GM21717 (cell line): ENCODE measurements at regions not wholly inside any gene's neighbourhood (a gene's known extent, or its start where the extent isn't known, plus 50 kb on each side); places are given as distances from the start of the nearest gene placed in this dataset.
"Not testable (repeated sequence)": the region's sequence is repeated elsewhere in the genome, so short reads cannot be mapped to it uniquely, and the experiment has no call there.

Experiments used
- ATAC-seq: cut with Tn5 transposase; IDR thresholded peaks from one replicate; pipeline ENCODE4 v1.9.1; 2021; ENCODE audit warnings: mild to moderate bottlenecking, moderate library complexity; ENCODE audit not compliant: unreplicated experiment

DNA sequence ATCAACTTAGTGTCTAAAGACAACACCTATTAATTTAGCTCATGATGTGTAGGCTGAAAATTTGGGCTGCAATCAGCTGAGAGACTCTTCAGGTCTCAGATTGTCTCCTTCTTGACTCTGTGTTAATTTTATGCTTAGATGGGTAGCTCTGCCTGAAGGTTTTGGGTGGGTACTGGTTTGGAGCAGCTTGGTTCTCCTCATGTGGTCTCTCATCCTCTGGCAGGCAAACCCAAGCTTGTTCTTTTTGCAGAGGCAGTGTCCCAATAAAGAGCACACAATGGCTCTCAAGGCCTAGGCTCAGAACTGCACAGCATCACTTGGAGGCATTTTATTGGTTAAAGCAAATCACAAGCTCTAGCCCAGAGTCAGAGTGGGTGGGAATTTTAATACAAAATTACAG is 280.6 kb downstream of the BTBD3 start:
- ATAC-seq: no peak

DNA sequence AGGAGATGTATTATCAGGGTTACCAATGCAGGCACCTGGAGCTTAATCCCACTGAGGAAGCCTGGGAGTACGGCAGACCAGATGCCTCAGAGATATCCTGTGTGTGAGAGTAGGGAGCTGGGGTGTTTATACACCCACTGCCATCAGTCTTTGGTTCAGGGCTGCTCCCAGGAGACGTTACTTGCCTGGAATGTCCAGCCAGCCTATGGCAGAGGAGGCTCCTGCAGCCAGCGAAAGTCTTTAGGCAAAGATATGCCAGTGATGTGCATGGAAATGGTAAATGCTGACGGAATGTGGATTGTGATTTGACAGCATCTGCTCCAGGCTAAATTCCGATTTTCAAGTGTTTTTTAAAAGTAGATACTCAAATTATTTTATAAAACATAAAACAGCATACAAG is 282.0 kb downstream of the BTBD3 start:
- no peak for ATAC-seq

DNA sequence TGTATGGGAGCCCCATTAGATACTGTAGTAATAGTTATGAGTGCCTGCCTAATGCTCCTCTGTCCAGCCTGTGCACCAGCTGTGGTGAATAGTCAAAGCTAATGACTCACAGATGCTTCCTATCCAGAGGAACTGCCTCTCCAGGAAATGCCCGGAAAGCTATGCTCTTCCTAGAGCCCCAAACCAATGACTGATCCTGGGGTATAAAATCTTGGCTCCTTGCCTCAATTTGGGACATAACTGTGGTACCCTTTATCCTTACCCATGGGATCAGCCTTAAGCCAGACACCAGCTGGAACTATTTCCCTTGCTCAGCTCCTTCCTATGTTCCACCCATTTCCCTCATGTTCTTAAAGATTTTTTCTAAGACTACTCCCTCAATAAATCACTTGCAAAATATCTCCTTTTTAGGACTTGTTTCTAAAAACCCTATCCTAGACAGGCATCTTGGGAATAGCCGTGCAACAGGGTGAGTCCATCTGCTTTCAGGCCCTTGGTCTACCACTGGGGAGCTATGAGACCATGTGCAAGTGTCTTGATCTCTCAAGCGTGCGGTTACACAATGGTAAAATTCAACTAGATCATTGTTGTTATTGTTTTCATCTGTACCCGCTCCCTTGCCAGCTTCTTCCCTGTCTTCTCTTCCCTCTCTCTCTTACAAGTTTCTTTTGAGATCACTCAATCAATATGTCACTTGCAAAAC is 283.7 kb downstream of the BTBD3 start:
- no peak for ATAC-seq

DNA sequence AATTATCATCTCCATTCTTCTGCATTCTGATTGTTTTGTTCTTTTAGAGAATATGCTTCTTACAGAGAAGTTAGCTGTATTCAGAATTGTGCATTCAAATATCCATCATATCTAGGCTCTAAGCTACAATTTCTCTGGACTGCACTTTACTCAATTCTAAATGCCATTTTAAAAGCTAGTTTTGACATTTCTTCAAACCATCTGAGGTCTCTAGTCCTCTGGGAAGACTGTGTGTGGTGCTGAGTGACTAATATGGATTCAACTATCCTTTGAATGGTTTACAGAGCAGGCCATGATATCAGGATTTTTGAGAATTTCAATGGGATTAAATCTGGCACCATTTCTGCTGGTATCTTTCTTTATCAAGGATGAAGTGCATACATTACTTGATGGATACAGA is 285.7 kb downstream of the BTBD3 start:
- ATAC-seq: no peak

DNA sequence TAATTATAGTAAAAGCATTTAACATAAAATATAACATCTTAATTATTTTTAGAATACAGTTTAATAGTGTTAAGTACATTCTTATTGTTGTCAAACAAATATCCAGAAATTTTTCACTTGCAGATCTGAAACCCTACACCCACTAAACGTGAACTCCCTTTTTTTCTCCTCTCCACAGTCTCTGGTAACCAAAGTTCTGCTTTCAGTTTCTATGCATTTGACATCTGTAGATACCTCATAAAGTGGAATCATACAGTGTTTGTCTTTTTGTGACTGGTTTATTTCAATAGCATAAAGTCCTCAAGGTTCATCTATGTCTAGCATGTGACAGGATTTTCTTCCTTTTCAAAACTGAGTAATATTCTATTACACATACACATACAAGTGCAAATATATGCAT is 286.3 kb downstream of the BTBD3 start:
- ATAC-seq: no peak

DNA sequence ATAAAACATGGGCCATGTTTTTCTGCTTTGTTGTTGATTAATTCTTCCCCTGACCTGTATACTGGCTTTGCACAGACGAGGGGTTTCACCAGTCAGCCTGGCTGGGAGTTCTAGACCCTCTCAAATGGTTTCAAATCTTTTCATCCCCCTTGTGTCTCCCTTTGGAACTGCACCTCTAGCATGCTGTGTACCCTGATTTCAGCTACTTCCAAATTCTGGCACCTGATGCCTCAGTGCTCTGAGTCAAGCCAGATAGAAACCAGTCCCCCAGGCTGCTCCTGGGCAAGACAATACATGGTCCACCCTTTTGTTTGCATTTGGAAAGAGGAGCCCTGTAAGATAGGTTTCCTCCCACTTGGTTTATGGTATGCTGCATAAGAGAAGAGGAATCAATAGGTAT is 290.2 kb downstream of the BTBD3 start:
- ATAC-seq: no peak

DNA sequence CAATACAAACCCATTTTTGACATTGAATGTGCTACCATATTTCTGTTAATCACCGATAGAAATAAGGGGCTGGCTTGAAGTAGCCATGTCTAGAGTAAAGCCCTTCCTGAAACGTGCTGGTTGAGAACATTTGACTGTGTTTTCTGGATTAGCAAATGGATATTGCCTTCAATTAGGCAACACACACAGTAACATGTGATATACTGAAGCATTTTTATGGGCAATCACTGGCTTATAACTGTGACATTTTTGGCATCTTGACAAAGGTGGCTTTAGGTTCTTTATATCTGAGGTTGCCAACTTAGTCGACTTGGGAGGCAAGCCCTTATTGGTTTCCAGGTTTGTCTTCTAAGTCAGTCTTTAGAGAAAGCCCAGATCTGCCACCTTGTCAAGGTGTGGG is 292.9 kb downstream of the BTBD3 start:
- no peak for ATAC-seq

DNA sequence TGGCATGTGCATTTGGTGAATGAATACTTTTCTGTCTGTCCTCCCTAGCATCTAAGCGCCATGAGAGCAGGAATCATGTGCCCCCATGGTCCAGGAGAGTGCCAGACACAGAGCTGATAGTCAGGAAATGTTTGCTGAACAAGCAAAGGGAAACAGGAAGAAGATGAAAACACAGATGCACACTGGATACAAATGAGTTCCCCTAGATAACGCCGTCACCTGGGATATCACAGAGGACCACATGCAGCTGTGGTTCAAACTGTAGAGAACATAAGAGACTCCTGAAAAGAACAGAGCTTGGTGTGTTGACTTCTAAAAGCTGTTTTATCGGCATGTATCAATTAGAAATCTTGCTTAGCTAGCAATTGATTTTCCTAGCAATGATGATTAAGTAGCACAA is 293.7 kb downstream of the BTBD3 start:
- no peak for ATAC-seq

DNA sequence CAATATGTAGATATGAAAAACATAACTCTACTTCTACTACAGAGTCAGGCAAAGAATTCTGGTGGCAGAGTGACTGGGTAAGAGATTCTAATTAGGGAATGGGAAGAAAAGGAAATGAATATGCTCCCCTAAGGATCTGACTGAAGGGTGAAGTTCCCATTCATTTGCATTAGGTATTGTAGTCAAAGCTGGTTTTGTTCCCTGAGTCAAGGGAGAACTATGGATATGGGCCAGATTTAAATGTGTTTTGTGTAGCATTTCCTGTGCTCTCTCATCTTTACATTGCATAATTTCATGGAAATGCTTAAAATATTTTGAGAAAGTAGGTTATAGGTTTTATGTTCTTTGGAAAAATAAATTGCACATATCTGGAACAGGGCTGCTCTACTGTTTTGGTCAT is 299.7 kb downstream of the BTBD3 start:
- no peak for ATAC-seq

DNA sequence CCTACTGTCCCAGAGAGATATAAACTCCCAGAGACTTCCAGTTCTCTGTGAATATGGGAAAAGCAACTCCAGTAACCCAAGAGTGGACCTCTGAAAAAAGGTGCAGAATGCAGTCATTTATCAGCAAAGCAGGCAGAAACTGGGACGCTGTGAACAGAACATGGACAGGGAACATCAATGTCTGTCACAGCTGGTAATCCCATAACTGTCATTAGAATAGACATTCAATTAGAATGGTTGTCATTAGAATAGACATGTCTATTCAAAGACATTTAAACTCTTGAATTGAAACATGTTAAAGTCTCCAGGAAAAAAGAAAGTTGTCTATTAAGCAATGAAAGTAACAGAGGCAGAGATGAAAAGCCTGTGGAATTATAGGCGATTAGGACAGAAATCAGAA is 302.1 kb downstream of the BTBD3 start:
- no peak for ATAC-seq

DNA sequence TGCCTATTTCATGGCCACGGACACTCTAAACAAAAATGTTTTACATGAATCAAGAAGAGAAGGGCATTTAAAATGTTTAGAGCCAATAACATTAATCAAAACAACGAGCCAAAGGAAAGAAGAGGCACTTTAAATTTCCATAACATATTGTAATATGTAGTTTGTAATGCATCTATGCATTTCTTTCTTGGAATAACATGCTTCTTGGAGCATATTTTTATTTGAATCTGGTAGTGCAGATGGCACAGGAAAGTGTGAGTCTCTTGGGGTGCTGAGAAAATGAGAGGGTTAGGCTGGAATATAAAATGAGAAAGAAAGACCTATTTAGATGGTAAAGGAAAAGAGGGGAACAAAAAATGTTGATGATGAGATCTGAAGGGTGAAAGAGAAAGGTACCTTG is 305.4 kb downstream of the BTBD3 start:
- no peak for ATAC-seq

DNA sequence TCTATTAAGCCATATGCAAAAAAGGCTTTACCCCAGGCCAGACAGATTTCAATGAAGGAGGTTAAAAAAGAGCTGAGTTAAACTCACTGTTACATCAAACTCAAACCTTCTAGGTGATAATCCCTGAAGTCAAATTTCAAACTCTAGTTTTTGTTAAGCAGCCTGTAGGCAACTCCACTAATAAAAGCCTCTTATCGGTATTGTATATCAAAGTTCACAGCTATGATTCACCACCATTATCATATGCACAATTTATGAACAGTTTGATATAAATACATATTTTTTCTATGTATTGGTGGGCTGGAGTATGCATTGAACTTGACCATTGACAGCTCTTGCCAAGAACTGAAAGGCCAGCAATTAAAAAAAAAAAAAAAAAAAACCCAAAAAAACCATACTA is 308.2 kb downstream of the BTBD3 start:
- ATAC-seq: no peak

DNA sequence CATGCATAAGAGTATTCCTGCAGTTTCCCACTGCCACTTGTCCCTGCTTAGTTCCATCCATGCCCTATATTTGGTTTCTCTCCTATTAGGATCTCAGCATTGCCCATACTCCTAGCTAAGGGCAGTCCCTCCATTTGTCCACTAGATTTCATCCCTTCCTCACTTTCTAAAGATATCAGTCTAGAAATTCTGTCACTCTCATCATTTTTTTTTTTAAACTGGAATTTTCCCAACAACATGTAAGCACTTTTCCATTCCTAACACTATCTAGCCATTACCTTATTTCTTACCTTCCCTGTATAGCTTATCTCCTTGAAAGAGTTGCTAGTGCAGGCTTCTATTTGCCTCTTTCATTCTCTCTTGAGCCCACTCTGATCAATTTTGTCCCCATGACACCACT is 312.2 kb downstream of the BTBD3 start:
- ATAC-seq: no peak

DNA sequence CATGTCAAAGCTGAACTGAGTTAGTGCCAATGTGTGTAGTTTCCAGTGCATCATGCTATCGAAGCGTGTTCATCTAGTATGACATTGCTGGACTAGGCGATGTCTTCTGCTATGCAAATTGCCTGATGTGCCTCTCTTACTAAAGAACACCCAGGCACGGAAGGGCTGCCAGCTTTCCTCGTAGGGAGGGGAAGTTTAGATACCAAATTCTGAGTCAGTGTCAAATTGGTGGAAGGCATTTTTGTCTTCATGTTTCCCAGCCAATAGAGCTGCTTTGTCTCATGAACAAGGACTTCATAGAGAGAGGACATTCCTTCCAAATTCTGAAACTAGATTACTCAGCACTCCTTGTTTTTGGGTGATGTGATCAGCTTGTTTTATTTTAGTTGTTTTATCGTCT is 320.1 kb downstream of the BTBD3 start:
- ATAC-seq: no peak

DNA sequence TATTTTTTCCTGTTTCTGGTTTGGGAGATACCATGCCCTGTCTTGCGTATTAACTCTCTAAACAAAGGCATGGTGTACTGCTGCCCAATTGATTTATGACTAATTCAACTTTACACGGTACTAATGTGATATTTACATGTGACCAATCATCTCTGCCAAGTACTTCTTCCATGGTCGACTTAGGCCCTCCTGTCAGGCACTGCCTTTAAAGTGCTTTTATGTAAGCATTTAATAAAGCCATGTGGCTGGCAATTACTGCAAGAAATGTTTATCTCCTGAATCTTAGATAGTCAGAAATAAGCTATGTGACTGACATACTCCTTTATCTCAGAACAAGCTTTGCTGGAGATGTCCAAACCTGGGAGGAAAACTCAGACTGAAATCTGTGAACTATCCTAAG is 323.4 kb downstream of the BTBD3 start:
- no peak for ATAC-seq

DNA sequence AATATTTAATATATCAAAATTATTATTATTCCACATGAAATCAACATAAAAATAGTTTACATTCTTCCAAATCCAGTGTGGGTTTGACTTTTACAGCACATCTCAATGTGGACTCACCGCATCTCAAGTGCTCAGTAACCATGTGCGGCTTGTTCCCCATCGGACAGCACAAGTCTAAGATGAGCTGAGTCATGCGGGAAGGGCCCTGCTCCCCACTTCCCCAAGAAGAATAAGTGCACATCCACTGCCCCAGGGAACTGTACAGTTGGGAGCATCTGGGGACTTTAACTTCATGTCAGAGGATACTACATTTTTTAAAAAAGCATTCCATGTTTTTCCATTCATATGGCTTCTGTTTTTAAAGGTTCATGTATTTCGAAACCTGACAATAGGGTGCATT is 325.6 kb downstream of the BTBD3 start:
- no peak for ATAC-seq

DNA sequence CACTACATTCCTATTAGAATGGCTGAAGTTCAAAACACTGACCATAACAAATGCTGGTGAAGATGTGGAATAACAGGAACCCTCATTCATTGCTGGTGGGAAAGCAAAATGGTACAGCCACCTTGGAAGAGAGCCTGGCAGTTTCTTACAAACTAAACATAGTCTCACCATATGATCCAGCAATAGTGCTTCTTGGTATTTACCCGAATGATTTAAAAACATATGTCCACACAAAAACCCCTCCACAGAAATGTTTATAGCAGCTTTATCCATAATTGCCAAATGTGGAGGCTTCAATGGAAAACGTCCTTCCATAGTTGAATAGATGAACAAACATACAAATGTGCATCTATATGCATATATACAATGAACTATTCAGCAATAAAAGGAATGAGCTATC is 330.8 kb downstream of the BTBD3 start:
- ATAC-seq: no peak

DNA sequence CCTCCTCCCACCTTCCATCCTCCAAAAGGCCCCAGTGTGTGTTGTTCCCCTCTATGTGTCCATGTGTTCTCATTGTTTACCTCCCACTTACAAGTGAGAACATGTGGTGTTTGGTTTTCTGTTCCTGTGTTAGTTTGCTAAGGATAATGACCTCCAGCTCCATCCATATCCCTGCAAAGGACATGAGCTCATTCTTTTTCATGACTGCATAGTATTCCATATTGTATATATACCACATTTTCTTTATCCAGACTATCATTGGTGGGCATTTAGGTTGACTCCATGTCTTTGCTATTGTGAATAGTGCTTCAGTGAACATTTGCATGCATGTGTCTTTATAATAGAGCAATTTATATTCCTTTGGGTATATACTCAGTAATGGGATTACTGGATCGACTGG is 333.0 kb downstream of the BTBD3 start:
- not testable (repeated sequence) for ATAC-seq

DNA sequence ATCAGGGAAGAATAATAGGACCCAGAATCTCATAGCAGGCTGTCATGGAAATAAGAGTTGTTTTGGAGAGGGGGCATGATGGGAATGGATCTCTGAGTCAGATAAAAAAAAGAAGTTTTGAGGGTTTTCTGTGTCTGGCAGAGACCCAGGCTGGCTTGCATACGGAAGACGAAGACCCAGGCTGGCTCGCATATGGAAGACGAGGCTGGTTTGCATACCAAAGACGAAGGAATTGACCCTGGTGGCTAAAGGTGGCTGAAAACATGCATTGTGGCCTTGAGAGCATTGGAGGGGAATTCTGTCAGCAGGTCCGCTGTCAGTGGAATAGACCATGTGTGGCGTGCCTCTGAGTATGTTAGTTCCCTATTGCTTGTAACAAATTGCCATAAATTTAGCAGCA is 335.1 kb downstream of the BTBD3 start:
- no peak for ATAC-seq

DNA sequence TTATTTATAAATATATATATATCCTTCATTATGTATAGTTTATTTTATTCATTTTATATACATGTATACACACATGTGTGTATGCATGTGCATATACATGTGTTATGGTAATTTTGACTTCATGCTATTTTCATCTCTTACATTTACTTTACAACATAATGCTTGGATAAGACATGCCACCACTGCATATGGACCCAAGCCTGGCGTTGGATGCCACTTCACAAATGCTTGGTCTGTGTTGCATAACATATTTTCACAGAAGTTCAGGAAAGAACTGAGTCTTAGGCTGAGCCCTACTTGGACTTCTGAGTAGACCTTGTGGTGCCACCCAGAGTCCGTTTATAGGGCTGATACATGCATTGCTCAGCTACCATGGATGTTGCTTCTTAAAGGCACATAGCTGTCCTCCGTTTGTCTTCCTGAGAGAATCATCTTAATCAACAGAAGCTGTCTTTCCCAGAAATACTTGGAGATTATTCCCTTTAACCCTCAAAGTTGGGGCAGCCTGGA is 337.8 kb downstream of the BTBD3 start:
- no peak for ATAC-seq

DNA sequence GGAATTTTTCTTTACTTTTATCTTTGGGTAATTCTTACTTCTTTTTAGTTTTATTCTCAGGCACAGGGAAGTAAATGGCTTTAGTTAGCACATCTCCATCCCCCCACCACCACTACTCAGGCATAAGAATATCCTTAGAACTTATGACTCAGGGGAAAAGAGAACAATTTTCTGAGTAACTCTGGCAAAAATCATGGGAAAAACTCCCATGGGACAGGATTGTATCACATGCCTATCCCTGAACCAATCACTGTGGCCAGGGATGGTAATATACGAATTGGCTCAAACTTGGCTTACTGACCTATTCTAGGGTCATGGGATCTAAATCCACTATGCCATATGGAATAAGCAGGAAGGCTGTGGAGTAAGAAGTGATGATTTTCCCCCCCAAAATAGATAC is 339.1 kb downstream of the BTBD3 start:
- ATAC-seq: no peak

DNA sequence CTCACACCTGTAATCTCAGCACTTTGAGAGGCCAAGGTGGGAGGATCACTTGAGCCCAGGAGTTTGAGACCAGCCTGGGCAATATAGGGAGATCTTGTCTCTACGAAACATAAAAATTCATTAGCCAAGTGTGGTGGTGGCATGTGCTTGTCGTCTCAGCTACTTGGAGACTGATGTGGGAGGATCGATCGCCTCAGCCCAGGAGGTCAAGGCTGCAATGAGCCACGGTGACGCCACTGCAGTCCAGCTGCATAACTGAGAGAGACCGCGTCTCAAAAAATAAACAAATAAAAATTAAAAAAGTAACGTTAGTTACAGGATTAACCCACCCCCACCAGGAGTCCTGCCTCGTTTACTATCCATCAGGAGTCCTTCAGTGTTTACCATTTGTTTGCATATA is 345.1 kb downstream of the BTBD3 start:
- ATAC-seq: no peak

DNA sequence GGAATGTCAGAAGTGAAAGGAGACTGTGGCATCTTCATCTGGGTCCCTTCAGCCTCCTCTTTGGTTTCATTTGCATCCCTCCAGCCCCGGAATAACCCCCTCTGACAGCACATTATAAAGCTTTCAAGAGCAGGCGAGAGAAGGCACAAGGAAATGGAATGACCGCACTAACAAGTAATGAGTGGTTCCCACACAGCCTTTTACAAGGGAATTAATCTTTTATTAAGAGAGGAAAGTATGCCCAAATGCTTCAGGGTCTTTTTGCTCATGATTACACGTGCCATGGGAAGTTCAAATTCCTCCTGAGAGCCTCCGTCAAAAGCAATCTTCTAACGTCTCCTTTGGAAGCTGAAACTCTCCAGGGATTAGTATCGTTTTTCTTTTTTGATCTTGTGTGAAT is 347.0 kb downstream of the BTBD3 start:
- ATAC-seq: no peak
